ENCODE measurements at regions not wholly inside any gene's neighbourhood (a gene's known extent, or its start where the extent isn't known, plus 50 kb on each side); places are given as distances from the start of the nearest gene placed in this dataset.
"Not testable (repeated sequence)": the region's sequence is repeated elsewhere in the genome, so short reads cannot be mapped to it uniquely, and the experiment has no call there.

- TF ChIP-seq, protein P1, sequence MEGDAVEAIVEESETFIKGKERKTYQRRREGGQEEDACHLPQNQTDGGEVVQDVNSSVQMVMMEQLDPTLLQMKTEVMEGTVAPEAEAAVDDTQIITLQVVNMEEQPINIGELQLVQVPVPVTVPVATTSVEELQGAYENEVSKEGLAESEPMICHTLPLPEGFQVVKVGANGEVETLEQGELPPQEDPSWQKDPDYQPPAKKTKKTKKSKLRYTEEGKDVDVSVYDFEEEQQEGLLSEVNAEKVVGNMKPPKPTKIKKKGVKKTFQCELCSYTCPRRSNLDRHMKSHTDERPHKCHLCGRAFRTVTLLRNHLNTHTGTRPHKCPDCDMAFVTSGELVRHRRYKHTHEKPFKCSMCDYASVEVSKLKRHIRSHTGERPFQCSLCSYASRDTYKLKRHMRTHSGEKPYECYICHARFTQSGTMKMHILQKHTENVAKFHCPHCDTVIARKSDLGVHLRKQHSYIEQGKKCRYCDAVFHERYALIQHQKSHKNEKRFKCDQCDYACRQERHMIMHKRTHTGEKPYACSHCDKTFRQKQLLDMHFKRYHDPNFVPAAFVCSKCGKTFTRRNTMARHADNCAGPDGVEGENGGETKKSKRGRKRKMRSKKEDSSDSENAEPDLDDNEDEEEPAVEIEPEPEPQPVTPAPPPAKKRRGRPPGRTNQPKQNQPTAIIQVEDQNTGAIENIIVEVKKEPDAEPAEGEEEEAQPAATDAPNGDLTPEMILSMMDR (IDR thresholded peaks at IDR 0.05; ENCODE audit: unreplicated experiment in 3 of 3), result no peak
- Mint-ChIP-seq H3K36me3 (ENCODE audit: low read depth) (peaks cover 4% of the 10 kb centered on the region), H3K4me1 (peaks cover 9% of the 10 kb centered on the region), H3K9me3 (peaks cover 22% of the 10 kb centered on the region), H3K27me3 (ENCODE audit: low read depth) (no peaks in the 10 kb centered on the region), H3K4me3 (no peak overlapping the region), H3K27ac (no peak overlapping the region)
These were observed 156.2 kb upstream of the LMCD1 start for GRCh38 chr3:8345398-8345797.

DNA sequence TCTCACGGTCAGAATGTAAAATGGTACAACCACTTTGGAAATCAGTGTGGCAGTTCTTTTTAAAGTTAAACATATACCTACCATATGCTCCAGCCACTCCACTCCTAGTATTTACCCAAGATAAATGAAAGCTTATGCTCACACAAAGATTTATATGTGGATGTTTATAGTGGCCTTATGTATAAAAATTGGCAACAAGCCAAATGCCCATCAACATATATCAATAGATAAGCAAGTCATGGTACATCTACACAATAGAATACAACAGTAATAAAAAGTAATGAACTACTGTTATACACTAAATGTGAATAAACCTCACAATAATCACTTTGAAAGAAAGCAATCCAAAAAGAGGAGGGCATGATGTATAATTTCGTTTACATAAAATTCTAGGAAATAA is 153.5 kb upstream of the LMCD1 start:
- H3K27me3 Mint-ChIP-seq (ENCODE audit: low read depth), result no peaks in the 10 kb centered on the region
- H3K4me1 Mint-ChIP-seq, result no peaks in the 10 kb centered on the region
- peaks cover 4% of the 10 kb centered on the region for H3K36me3 Mint-ChIP-seq (ENCODE audit: low read depth)
- H3K4me3 Mint-ChIP-seq, result no peak overlapping the region
- TF ChIP-seq, protein P1 (IDR thresholded peaks at IDR 0.05; ENCODE audit: unreplicated experiment in 3 of 3), result no peak
- H3K27ac Mint-ChIP-seq, result no peak overlapping the region
- peaks cover 25% of the 10 kb centered on the region for H3K9me3 Mint-ChIP-seq

DNA sequence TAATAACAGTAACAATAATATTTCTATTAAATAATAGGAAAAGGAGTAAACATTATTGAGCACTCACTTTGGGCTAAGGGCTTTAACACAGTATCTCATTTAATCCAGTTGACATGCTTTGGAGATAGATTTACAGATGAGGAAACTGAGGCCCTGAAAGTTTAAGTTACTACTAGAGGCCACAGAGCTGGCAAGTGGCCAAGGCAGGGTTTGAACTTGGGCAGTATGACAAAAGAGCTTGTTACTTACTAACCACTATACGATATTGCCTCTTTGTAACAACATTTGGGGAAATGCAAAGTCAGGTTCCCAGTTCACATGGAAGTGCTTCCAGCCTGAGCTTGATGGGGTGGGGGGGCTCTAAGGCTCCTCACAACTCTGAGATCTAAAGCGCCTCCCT is 149.1 kb upstream of the LMCD1 start:
- H3K27me3 Mint-ChIP-seq (ENCODE audit: low read depth), result no peaks in the 10 kb centered on the region
- H3K4me1 Mint-ChIP-seq, result no peaks in the 10 kb centered on the region
- no peak overlapping the region for H3K27ac Mint-ChIP-seq
- H3K9me3 Mint-ChIP-seq, result peaks cover 11% of the 10 kb centered on the region
- TF ChIP-seq, protein P1 (IDR thresholded peaks at IDR 0.05; ENCODE audit: unreplicated experiment in 3 of 3), result no peak
- no peak overlapping the region for H3K4me3 Mint-ChIP-seq
- H3K36me3 Mint-ChIP-seq (ENCODE audit: low read depth), result peaks cover 4% of the 10 kb centered on the region

- Mint-ChIP-seq H3K27me3 (ENCODE audit: low read depth) (no peaks in the 10 kb centered on the region), H3K4me3 (no peak overlapping the region), H3K27ac (no peak overlapping the region), H3K4me1 (no peaks in the 10 kb centered on the region), H3K36me3 (ENCODE audit: low read depth) (peaks cover 2% of the 10 kb centered on the region), H3K9me3 (peaks cover 6% of the 10 kb centered on the region)
- TF ChIP-seq, protein P1 (IDR thresholded peaks at IDR 0.05; ENCODE audit: unreplicated experiment in 3 of 3), result no peak
These were observed 148.3 kb upstream of the LMCD1 start for GRCh38 chr3:8353364-8353763.

GRCh38 chr3:8355346-8355745 is 146.3 kb upstream of the LMCD1 start:
- no peaks in the 10 kb centered on the region for H3K27me3 Mint-ChIP-seq (ENCODE audit: low read depth)
- peak overlapping the region in 1 of 3 experiments; percentile 6 for H3K27ac Mint-ChIP-seq
- no peaks in the 10 kb centered on the region for H3K4me1 Mint-ChIP-seq
- H3K9me3 Mint-ChIP-seq, result peaks cover 3% of the 10 kb centered on the region
- no peak overlapping the region for H3K4me3 Mint-ChIP-seq
- TF ChIP-seq, protein P1 (IDR thresholded peaks at IDR 0.05; ENCODE audit: unreplicated experiment in 3 of 3), result no peak
- H3K36me3 Mint-ChIP-seq (ENCODE audit: low read depth), result no peaks in the 10 kb centered on the region

DNA sequence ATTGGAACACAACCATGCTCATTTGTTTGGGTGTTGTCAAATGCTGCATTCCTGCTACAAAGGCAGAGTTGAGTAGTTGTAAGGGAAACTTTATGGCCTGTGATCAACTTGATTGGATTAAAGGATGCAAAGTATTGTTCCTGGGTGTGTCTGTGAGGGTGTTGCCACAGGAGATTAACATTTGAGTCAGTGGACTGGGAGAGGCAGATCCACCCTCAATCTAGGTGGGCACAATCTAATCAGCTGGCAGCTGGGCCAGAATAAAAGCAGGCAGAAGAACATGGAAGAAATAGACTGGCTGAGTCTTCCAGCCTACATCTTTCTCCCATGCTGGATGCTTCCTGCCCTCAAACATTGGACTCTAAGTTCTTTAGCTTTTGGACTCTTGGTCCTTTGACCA is 145.6 kb upstream of the LMCD1 start:
- not testable (repeated sequence) for H3K36me3 Mint-ChIP-seq (ENCODE audit: low read depth); H3K4me3 Mint-ChIP-seq; H3K27me3 Mint-ChIP-seq (ENCODE audit: low read depth); H3K4me1 Mint-ChIP-seq; H3K27ac Mint-ChIP-seq; H3K9me3 Mint-ChIP-seq

All from nephron (organoid).